Loucy (cell line): ENCODE measurements at regions not wholly inside any gene's neighbourhood (a gene's known extent, or its start where the extent isn't known, plus 50 kb on each side); places are given as distances from the start of the nearest gene placed in this dataset.

Experiments used
- H2AFZ ChIP-seq: fragments of 200-600 bp; sonication (generic); 2 replicates; pipeline ENCODE4 v1.6.0; 2016; ENCODE audit warnings: antibody characterized with exemption, mild to moderate bottlenecking, low read length, moderate library complexity
- H3F3A ChIP-seq: fragments of 200-600 bp; 2 replicates; pipeline ENCODE4 v1.6.0; 2016; ENCODE audit warnings: antibody characterized with exemption, low read depth, mild to moderate bottlenecking
- H3K27me3 ChIP-seq: fragments of 200-600 bp; sonication (generic); 2 replicates; pipeline ENCODE4 v1.6.1; 2014; ENCODE audit warnings: low read length, mild to moderate bottlenecking; ENCODE audit not compliant: insufficient read depth, poor library complexity, severe bottlenecking
- H3K36me3 ChIP-seq: fragments of 200-600 bp; sonication (generic); 2 replicates; pipeline ENCODE4 v1.6.1; 2016; ENCODE audit warnings: low read length; ENCODE audit not compliant: insufficient read depth
- H3K4me1 ChIP-seq: fragments of 200-600 bp; sonication (generic); 2 replicates; pipeline ENCODE4 v1.5.1; 2014; ENCODE audit warnings: low read length, mild to moderate bottlenecking; ENCODE audit not compliant: insufficient read depth, poor library complexity, severe bottlenecking
- H3K4me2 ChIP-seq: fragments of 200-600 bp; sonication (generic); 2 replicates; pipeline ENCODE4 v1.6.0; 2014; ENCODE audit warnings: antibody characterized with exemption, low read length, low read depth, mild to moderate bottlenecking; ENCODE audit not compliant: poor library complexity, severe bottlenecking
- H3K4me3 ChIP-seq: fragments of 200-600 bp; sonication (generic); 2 replicates; pipeline ENCODE4 v1.5.1; 2014; ENCODE audit warnings: low read length, mild to moderate bottlenecking, mixed read lengths; ENCODE audit not compliant: poor library complexity, severe bottlenecking
- H3K79me2 ChIP-seq: fragments of 200-600 bp; sonication (generic); 2 replicates; pipeline ENCODE4 v1.6.1; 2014; ENCODE audit warnings: low read length; ENCODE audit not compliant: insufficient read depth
- H3K9ac ChIP-seq: fragments of 200-600 bp; sonication (generic); 2 replicates; pipeline ENCODE4 v1.6.0; 2014; ENCODE audit warnings: mild to moderate bottlenecking, low read depth, low read length, moderate library complexity; ENCODE audit not compliant: poor library complexity, severe bottlenecking
- H3K9me2 ChIP-seq: fragments of 200-600 bp; sonication (generic); replicated peaks from 2 replicates; pipeline ENCODE4 v1.6.1; 2016; ENCODE audit warnings: low read depth, low read length, mixed read lengths
- H3K9me3 ChIP-seq: fragments of 200-600 bp; sonication (generic); 2 replicates; pipeline ENCODE4 v1.6.1; 2014; ENCODE audit warnings: mild to moderate bottlenecking, antibody characterized with exemption, low read length, low read depth; ENCODE audit not compliant: insufficient read depth
- H4K20me1 ChIP-seq: fragments of 200-600 bp; sonication (generic); 2 replicates; pipeline ENCODE4 v1.6.0; 2014; ENCODE audit warnings: antibody characterized with exemption, low read length, mild to moderate bottlenecking; ENCODE audit not compliant: insufficient read depth, poor library complexity, severe bottlenecking
- CTCF ChIP-seq: fragments of 200-600 bp; sonication (generic); conservative IDR thresholded peaks from 2 replicates; pipeline ENCODE4 v1.5.1; 2014; ENCODE audit warnings: mild to moderate bottlenecking, antibody characterized with exemption, low read length
- EZH2phosphoT487 ChIP-seq: fragments of 200-600 bp; IDR thresholded peaks from 2 replicates; pipeline ENCODE4 v1.6.1; 2018; ENCODE audit warnings: antibody characterized with exemption, mild to moderate bottlenecking, moderate library complexity, borderline replicate concordance

- Histone ChIP-seq H3K79me2 (no peaks in the 10 kb centered on the region), H3K4me1 (no peaks in the 10 kb centered on the region), H3K9me3 (no peaks in the 10 kb centered on the region), H3K36me3 (no peaks in the 10 kb centered on the region), H3K27me3 (no peaks in the 10 kb centered on the region), H3K9me2 (no peaks in the 10 kb centered on the region), H3K9ac (no peak overlapping the region), H4K20me1 (no peaks in the 10 kb centered on the region), H3K4me3 (no peak overlapping the region), H2AFZ (no peak overlapping the region), H3F3A (no peaks in the 10 kb centered on the region), H3K4me2 (no peak overlapping the region)
- TF ChIP-seq EZH2phosphoT487 (no peak), CTCF (no peak)
These were observed 102.1 kb upstream of the PEX5L start for GRCh38 chr3:180138871-180139270.

GRCh38 chr3:180142041-180142440 is 105.3 kb upstream of the PEX5L start:
- Histone ChIP-seq H4K20me1 (no peaks in the 10 kb centered on the region), H3K4me1 (no peaks in the 10 kb centered on the region), H3K9me3 (no peaks in the 10 kb centered on the region), H3K79me2 (no peaks in the 10 kb centered on the region), H3K9me2 (no peaks in the 10 kb centered on the region), H3K27me3 (no peaks in the 10 kb centered on the region), H2AFZ (no peak overlapping the region), H3F3A (no peaks in the 10 kb centered on the region), H3K4me3 (no peak overlapping the region), H3K4me2 (no peak overlapping the region), H3K9ac (no peak overlapping the region), H3K36me3 (no peaks in the 10 kb centered on the region)
- TF ChIP-seq EZH2phosphoT487 (no peak), CTCF (no peak)

GRCh38 chr3:180142472-180142871 is 105.7 kb upstream of the PEX5L start:
- H3F3A ChIP-seq: no peaks in the 10 kb centered on the region
- H3K4me3 ChIP-seq: no peak overlapping the region
- no peaks in the 10 kb centered on the region for H3K27me3 ChIP-seq
- no peaks in the 10 kb centered on the region for H3K9me2 ChIP-seq
- no peak for TF ChIP-seq CTCF
- no peak for TF ChIP-seq EZH2phosphoT487
- no peaks in the 10 kb centered on the region for H3K36me3 ChIP-seq
- no peaks in the 10 kb centered on the region for H3K4me1 ChIP-seq
- H3K9ac ChIP-seq: no peak overlapping the region
- no peak overlapping the region for H2AFZ ChIP-seq
- H3K9me3 ChIP-seq: no peaks in the 10 kb centered on the region
- no peaks in the 10 kb centered on the region for H4K20me1 ChIP-seq
- no peaks in the 10 kb centered on the region for H3K79me2 ChIP-seq
- H3K4me2 ChIP-seq: no peak overlapping the region
